ENCODE measurements at regions not wholly inside any gene's neighbourhood (a gene's known extent, or its start where the extent isn't known, plus 50 kb on each side); places are given as distances from the start of the nearest gene placed in this dataset.
"Not testable (repeated sequence)": the region's sequence is repeated elsewhere in the genome, so short reads cannot be mapped to it uniquely, and the experiment has no call there.

GRCh38 chr14:23694949-23695663, 58.9 kb downstream of the DHRS2 start:
- peak; percentile 11 for DNase-seq (ENCODE audit: low read depth, low spot score)

GRCh38 chr14:23695664-23695999, 59.5 kb downstream of the DHRS2 start:
- no peak for DNase-seq (ENCODE audit: low read depth, low spot score)

GRCh38 chr14:23696701-23697239, 60.6 kb downstream of the DHRS2 start:
- DNase-seq (ENCODE audit: low read depth, low spot score), result no peak

GRCh38 chr14:23697680-23698079, 61.5 kb downstream of the DHRS2 start:
- no peak for DNase-seq (ENCODE audit: low read depth, low spot score)

- no peak for DNase-seq (ENCODE audit: low read depth, low spot score)
Measured at GRCh38 chr14:23702656-23703426, 66.7 kb downstream of the DHRS2 start.

- DNase-seq (ENCODE audit: low read depth, low spot score), result no peak
Measured at GRCh38 chr14:23704890-23705289, 68.7 kb downstream of the DHRS2 start.

- DNase-seq (ENCODE audit: low read depth, low spot score), result no peak
Measured at GRCh38 chr14:23707415-23707814, 71.3 kb downstream of the DHRS2 start.

- DNase-seq (ENCODE audit: low read depth, low spot score), result no peak
Measured at GRCh38 chr14:23708343-23708742, 72.2 kb downstream of the DHRS2 start.

GRCh38 chr14:23709923-23710322, 73.8 kb downstream of the DHRS2 start:
- DNase-seq (ENCODE audit: low read depth, low spot score), result no peak

GRCh38 chr14:23712287-23712686, 76.1 kb downstream of the DHRS2 start:
- no peak for DNase-seq (ENCODE audit: low read depth, low spot score)

- no peak for DNase-seq (ENCODE audit: low read depth, low spot score)
Measured at GRCh38 chr14:23719225-23719985, 83.2 kb downstream of the DHRS2 start.

GRCh38 chr14:23722675-23723074, 86.5 kb downstream of the DHRS2 start:
- DNase-seq (ENCODE audit: low read depth, low spot score), result no peak

- no peak for DNase-seq (ENCODE audit: low read depth, low spot score)
Measured at GRCh38 chr14:23723911-23724310, 87.7 kb downstream of the DHRS2 start.

GRCh38 chr14:23725528-23725927, 89.4 kb downstream of the DHRS2 start:
- DNase-seq (ENCODE audit: low read depth, low spot score), result no peak

- no peak for DNase-seq (ENCODE audit: low read depth, low spot score)
Measured at GRCh38 chr14:23725980-23726710, 90.0 kb downstream of the DHRS2 start.

GRCh38 chr14:23727566-23728335, 91.6 kb downstream of the DHRS2 start:
- peak; percentile 55 for DNase-seq (ENCODE audit: low read depth, low spot score)

GRCh38 chr14:23728791-23729190, 92.6 kb downstream of the DHRS2 start:
- DNase-seq (ENCODE audit: low read depth, low spot score), result no peak

- no peak for DNase-seq (ENCODE audit: low read depth, low spot score)
Measured at GRCh38 chr14:23729720-23730387, 93.7 kb downstream of the DHRS2 start.

GRCh38 chr14:23735394-23735793, 99.2 kb downstream of the DHRS2 start:
- DNase-seq (ENCODE audit: low read depth, low spot score), result no peak

- DNase-seq (ENCODE audit: low read depth, low spot score), result not testable (repeated sequence)
Measured at GRCh38 chr14:23744368-23744767, 108.2 kb downstream of the DHRS2 start.

All from astrocyte of the hippocampus (primary cell).